B cell (primary cell): ENCODE measurements at regions not wholly inside any gene's neighbourhood (a gene's known extent, or its start where the extent isn't known, plus 50 kb on each side); places are given as distances from the start of the nearest gene placed in this dataset.

Experiments
- CTCF ChIP-seq: fragments of 200-600 bp; IDR thresholded peaks from one replicate; pipeline ENCODE4 v1.8.0; 2022; ENCODE audit warnings: antibody characterized with exemption, mild to moderate bottlenecking
- EZH2 ChIP-seq: IDR thresholded peaks from 2 replicates; pipeline ENCODE4 v1.6.1; 2012; ENCODE audit warnings: borderline replicate concordance, low read depth, mild to moderate bottlenecking, moderate library complexity, low read length; ENCODE audit not compliant: insufficient read depth, poor library complexity, severe bottlenecking

GRCh38 chr14:81633496-81633895 lies 99.8 kb upstream of the SEL1L start:
- TF ChIP-seq CTCF (no peak), EZH2 (no peak)
